ENCODE measurements at regions not wholly inside any gene's neighbourhood (a gene's known extent, or its start where the extent isn't known, plus 50 kb on each side); places are given as distances from the start of the nearest gene placed in this dataset.

GRCh38 chr1:95650631-95651030, 416.6 kb downstream of the RWDD3 start (continued):
- TF ChIP-seq CHD7 (IDR thresholded peaks at IDR 0.05; ENCODE audit: insufficient replicate concordance, low read length) (no peak), BRCA1 (IDR thresholded peaks at IDR 0.05; ENCODE audit: low read depth, low read length) (no peak)

Measured in H1 (cell line).